Aorta (tissue), 5 donors: ENCODE measurements at regions not wholly inside any gene's neighbourhood (a gene's known extent, or its start where the extent isn't known, plus 50 kb on each side); places are given as distances from the start of the nearest gene placed in this dataset.

Experiments used
- ATAC-seq: fragments of 200-7000 bp; cut with Tn5 transposase; one replicate; pipeline ENCODE4 v1.9.1; 2022; ENCODE audit warnings: moderate library complexity; ENCODE audit not compliant: low FRiP score
- DNase-seq, 2 donors: peaks; one replicate each; pipeline ENCODE4 v3.0.0-alpha.2; 2020
- H3K27ac ChIP-seq, 2 donors: one replicate each; pipeline ENCODE4 v1.5.1; 2013; ENCODE audit warnings: low read length in 2 of 2, mild to moderate bottlenecking in 2 of 2, moderate library complexity in 2 of 2, control low read depth in 1 of 2, inconsistent platforms in 1 of 2, low read depth in 1 of 2
- H3K27me3 ChIP-seq, 2 donors: one replicate each; pipeline ENCODE4 v1.6.1; 2013; ENCODE audit warnings: control low read depth in 1 of 2, low read length in 1 of 2, mild to moderate bottlenecking in 1 of 2, moderate library complexity in 1 of 2; ENCODE audit not compliant: insufficient read depth in 2 of 2, control insufficient read depth in 1 of 2
- H3K36me3 ChIP-seq, 2 donors: one replicate each; pipeline ENCODE4 v1.6.1; 2013; ENCODE audit warnings: control low read depth in 1 of 2, low read length in 1 of 2, mild to moderate bottlenecking in 1 of 2; ENCODE audit not compliant: insufficient read depth in 2 of 2, control insufficient read depth in 1 of 2
- H3K4me1 ChIP-seq, 2 donors: one replicate each; pipeline ENCODE4 v1.6.1; 2013; ENCODE audit warnings: low read length in 2 of 2, control low read depth in 1 of 2, mild to moderate bottlenecking in 1 of 2, moderate library complexity in 1 of 2; ENCODE audit not compliant: insufficient read depth in 2 of 2, control insufficient read depth in 1 of 2
- H3K4me3 ChIP-seq, 2 donors: one replicate each; pipeline ENCODE4 v1.5.1; 2013; ENCODE audit warnings: low read length in 2 of 2, control low read depth in 1 of 2, mild to moderate bottlenecking in 1 of 2
- H3K9me3 ChIP-seq: one replicate; pipeline ENCODE4 v1.6.1; 2013; ENCODE audit warnings: mild to moderate bottlenecking, low read length; ENCODE audit not compliant: control insufficient read depth
- WGBS, 2 donors: extraction: QIAGEN DNeasy Blood & Tissue Kit; methylation state at CpG; one replicate each; pipeline ENCODE4 v1.1.7; 2013; 5-methylcytosine and 5-hydroxymethylcytosine counted together
- intact Hi-C, 2 donors: fragments of 100-400 bp; cut with DNase I; formaldehyde crosslinking; loops; one replicate each; pipeline versions ENCODE4 v1.14.2 to v1.15.0; 2022
- donor health status: healthy with polysubstance abuse.
- donor health status: Bipolar disorder and iron deficiency.
- donor health status: DM: no; HTN: no; CAD: no.
- donor health status: DM: no; HTN: no; CAD: no.
- donor health status: DM: yes; HTN: yes; CAD: no.

DNA sequence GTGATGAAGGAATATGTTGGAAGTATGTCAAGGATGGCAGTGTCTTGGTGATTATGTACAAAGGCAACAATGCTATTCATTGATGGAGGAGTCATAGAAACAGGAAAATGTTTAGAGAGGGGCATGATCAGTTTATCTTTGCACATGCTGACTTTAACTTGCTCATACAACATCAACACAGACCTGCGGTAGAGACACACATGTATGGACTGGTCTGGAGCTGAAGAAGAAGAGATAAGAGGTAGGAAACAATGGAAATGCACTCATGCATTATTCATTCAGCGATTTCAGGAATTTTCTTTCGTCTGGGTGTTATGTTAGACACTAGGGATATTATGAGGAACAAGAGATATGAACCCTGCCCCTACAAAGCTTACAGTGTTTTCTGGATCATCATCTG, 1252.3 kb upstream of the TENM3 start:
- no peak overlapping the region for H3K27ac ChIP-seq
- no peaks in the 10 kb centered on the region for H3K4me1 ChIP-seq
- intact Hi-C loops, result no loop called here
- H3K9me3 ChIP-seq, result peaks cover 3% of the 10 kb centered on the region
- no peak overlapping the region for H3K4me3 ChIP-seq
- H3K27me3 ChIP-seq, result peaks cover 0 to 1% of the 10 kb centered on the region in 2 donors
- ATAC-seq (no peak), DNase-seq (no peak)
- H3K36me3 ChIP-seq, result no peaks in the 10 kb centered on the region
- 78 to 83% methylated on average over 3 of the region's 3 CpGs for WGBS, 2 donors

GRCh38 chr4:180993244-180993836, 1249.9 kb upstream of the TENM3 start:
- peaks cover 0 to 1% of the 10 kb centered on the region in 2 donors for H3K27me3 ChIP-seq
- ATAC-seq (no peak), DNase-seq (no peak)
- 66 to 88% methylated on average over 1 of the region's 1 CpG for WGBS, 2 donors
- no peaks in the 10 kb centered on the region for H3K36me3 ChIP-seq
- H3K27ac ChIP-seq, result no peak overlapping the region
- H3K4me3 ChIP-seq, result no peak overlapping the region
- H3K9me3 ChIP-seq, result peaks cover 3% of the 10 kb centered on the region
- intact Hi-C loops, result no loop called here
- H3K4me1 ChIP-seq, result no peaks in the 10 kb centered on the region

DNA sequence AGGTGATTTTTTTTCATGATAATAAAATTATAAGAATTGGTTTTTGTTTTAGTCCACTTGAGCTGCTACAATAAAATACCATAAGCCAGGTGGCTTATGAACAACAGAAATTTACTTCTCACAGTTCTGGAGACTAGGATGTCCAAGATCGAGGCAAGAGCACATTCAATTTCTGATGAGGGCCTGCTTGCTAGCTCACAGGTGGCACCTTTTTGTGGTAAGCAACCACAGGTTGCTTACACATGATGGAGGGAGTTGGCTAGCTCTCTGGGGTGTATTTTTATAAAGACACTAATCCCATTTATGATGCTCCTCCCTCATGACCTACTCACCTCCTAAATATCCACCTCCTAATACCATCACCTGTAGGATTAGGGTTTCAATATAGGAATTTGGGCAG, 1248.5 kb upstream of the TENM3 start:
- Histone ChIP-seq H3K27ac (no peak overlapping the region), H3K36me3 (no peaks in the 10 kb centered on the region), H3K27me3 (peaks cover 0 to 1% of the 10 kb centered on the region in 2 donors), H3K9me3 (no peaks in the 10 kb centered on the region), H3K4me3 (no peak overlapping the region), H3K4me1 (no peaks in the 10 kb centered on the region)
- no peak for ATAC-seq
- intact Hi-C loops, result no loop called here
- WGBS, 2 donors, result 88% methylated on average over 1 of the region's 1 CpG
- DNase-seq, result no peak

GRCh38 chr4:180999217-180999616, 1244.0 kb upstream of the TENM3 start:
- intact Hi-C loops, result no loop called here
- ATAC-seq (no peak), DNase-seq (no peak)
- WGBS, 2 donors, result 4 to 8% methylated on average over 2 of the region's 2 CpGs
- H3K4me3 ChIP-seq, result no peak overlapping the region
- H3K4me1 ChIP-seq, result no peaks in the 10 kb centered on the region
- H3K27me3 ChIP-seq, result no peaks in the 10 kb centered on the region
- no peaks in the 10 kb centered on the region for H3K9me3 ChIP-seq
- no peak overlapping the region for H3K27ac ChIP-seq
- H3K36me3 ChIP-seq, result no peaks in the 10 kb centered on the region

DNA sequence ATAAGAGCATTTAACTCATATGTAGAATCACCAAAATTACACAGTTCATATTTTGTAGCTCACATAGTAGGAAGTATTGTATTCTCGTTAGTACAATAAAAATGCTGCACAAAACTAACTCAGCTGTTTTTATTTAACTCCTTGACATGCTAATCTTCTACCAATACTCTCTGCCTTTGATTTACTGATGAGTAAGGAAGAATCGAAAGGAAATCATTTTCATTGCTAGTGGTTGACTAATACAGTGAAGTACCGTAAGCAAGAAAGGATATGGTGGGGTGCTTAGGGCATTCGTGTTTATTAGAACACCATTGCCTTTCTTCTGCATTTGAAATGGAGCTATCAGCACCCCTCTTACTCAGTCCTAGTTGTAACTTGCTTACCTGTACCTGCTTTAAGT, 1239.1 kb upstream of the TENM3 start:
- H3K27ac ChIP-seq, result no peak overlapping the region
- no peaks in the 10 kb centered on the region for H3K4me1 ChIP-seq
- DNase-seq, result no peak
- H3K36me3 ChIP-seq, result no peaks in the 10 kb centered on the region
- H3K27me3 ChIP-seq, result no peaks in the 10 kb centered on the region
- ATAC-seq, result no peak
- no peaks in the 10 kb centered on the region for H3K9me3 ChIP-seq
- WGBS, 2 donors, result 90 to 93% methylated on average over 4 of the region's 4 CpGs
- intact Hi-C loops, result no loop called here
- no peak overlapping the region for H3K4me3 ChIP-seq

GRCh38 chr4:181006499-181007260, 1236.5 kb upstream of the TENM3 start:
- ATAC-seq (no peak), DNase-seq (no peak)
- H3K36me3 ChIP-seq, result no peaks in the 10 kb centered on the region
- no peaks in the 10 kb centered on the region for H3K4me1 ChIP-seq
- H3K4me3 ChIP-seq, result no peak overlapping the region
- H3K27ac ChIP-seq, result no peak overlapping the region
- 25 to 28% methylated on average over 11 of the region's 11 CpGs for WGBS, 2 donors
- intact Hi-C loops, result no loop called here
- no peaks in the 10 kb centered on the region for H3K9me3 ChIP-seq
- H3K27me3 ChIP-seq, result no peaks in the 10 kb centered on the region

DNA sequence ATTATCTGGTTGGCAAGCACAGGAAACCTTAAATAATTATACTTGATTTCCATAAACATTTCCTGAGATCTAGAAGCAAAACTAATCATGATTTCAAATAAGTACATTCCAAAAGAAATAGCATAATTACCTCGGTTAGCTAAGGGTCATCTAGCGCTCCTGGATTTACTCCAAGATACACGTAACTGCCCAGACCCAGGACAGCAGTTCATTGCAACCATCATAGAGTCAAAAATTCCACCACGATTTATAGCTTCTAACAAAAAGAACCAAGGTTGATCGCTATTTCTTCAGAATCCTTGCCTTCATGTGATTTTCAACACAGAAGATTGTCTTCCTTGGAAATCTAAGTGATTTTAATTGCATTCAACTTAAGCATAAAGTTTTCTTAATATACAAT, 1235.5 kb upstream of the TENM3 start:
- Histone ChIP-seq H3K27me3 (no peaks in the 10 kb centered on the region), H3K9me3 (no peaks in the 10 kb centered on the region), H3K27ac (no peak overlapping the region), H3K36me3 (no peaks in the 10 kb centered on the region), H3K4me1 (no peaks in the 10 kb centered on the region), H3K4me3 (no peak overlapping the region)
- ATAC-seq (no peak), DNase-seq (no peak)
- WGBS, 2 donors, result 30% methylated on average over 5 of the region's 5 CpGs
- intact Hi-C loops, result no loop called here

- no peak overlapping the region for H3K4me3 ChIP-seq
- intact Hi-C loops, result no loop called here
- WGBS, 2 donors, result 58 to 62% methylated on average over 4 of the region's 4 CpGs
- no peak for ATAC-seq
- DNase-seq, result no peak
- H3K27me3 ChIP-seq, result no peaks in the 10 kb centered on the region
- H3K27ac ChIP-seq, result no peak overlapping the region
- no peaks in the 10 kb centered on the region for H3K4me1 ChIP-seq
- H3K9me3 ChIP-seq, result no peaks in the 10 kb centered on the region
- H3K36me3 ChIP-seq, result no peaks in the 10 kb centered on the region
Measured at GRCh38 chr4:181008164-181008563, 1235.0 kb upstream of the TENM3 start.

- Histone ChIP-seq H3K27me3 (no peaks in the 10 kb centered on the region), H3K9me3 (peaks cover 2% of the 10 kb centered on the region), H3K4me3 (no peak overlapping the region), H3K4me1 (no peaks in the 10 kb centered on the region), H3K36me3 (no peaks in the 10 kb centered on the region), H3K27ac (no peak overlapping the region)
- intact Hi-C loops, result no loop called here
- ATAC-seq, result no peak
- DNase-seq, result no peak
- 84% methylated on average over 5 of the region's 5 CpGs for WGBS, 2 donors
Measured at GRCh38 chr4:181013162-181013561, 1230.0 kb upstream of the TENM3 start.
